Keratinocyte (primary cell): ENCODE measurements at regions not wholly inside any gene's neighbourhood (a gene's known extent, or its start where the extent isn't known, plus 50 kb on each side); places are given as distances from the start of the nearest gene placed in this dataset.

Experiments used
- DNase-seq: peaks from one replicate; pipeline ENCODE4 v3.0.0-alpha.2; 2011; ENCODE audit warnings: low read depth, missing footprints, low spot score
- FAIRE-seq: peaks from 2 replicates; lab custom pipeline; 2011; peaks lifted over from hg19 to GRCh38; lab: Jason Lieb, UNC
- H2AFZ ChIP-seq: 2 replicates; pipeline ENCODE4 v1.6.0; 2012; ENCODE audit warnings: low read length, control low read depth, inconsistent platforms; ENCODE audit not compliant: control insufficient read depth
- H3K27ac ChIP-seq: 2 replicates; pipeline ENCODE4 v1.5.1; 2011; ENCODE audit warnings: low read length; ENCODE audit not compliant: control insufficient read depth, insufficient read depth
- H3K27me3 ChIP-seq: 3 replicates; pipeline ENCODE4 v1.6.0; 2011; ENCODE audit warnings: low read length; ENCODE audit not compliant: control insufficient read depth, insufficient read depth; ENCODE audit errors: extremely low read depth
- H3K36me3 ChIP-seq, 2 experiments: 2 replicates in 1 of 2; 3 replicates in 1 of 2; pipeline ENCODE4 v1.5.1; 2011; ENCODE audit warnings: low read length in 2 of 2, mild to moderate bottlenecking in 1 of 2; ENCODE audit not compliant: control insufficient read depth in 2 of 2, insufficient read depth in 2 of 2; ENCODE audit errors: extremely low read depth in 1 of 2
- H3K4me1 ChIP-seq: 3 replicates; pipeline ENCODE4 v1.5.1; 2011; ENCODE audit warnings: low read length; ENCODE audit not compliant: control insufficient read depth, insufficient read depth; ENCODE audit errors: extremely low read depth
- H3K4me2 ChIP-seq: 3 replicates; pipeline ENCODE4 v1.6.0; 2011; ENCODE audit warnings: low read depth, low read length; ENCODE audit not compliant: control insufficient read depth, insufficient read depth; ENCODE audit errors: extremely low read depth
- H3K4me3 ChIP-seq, 3 experiments: fragments of 200-600 bp in 1 of 3; sonication (generic) in 1 of 3; 2 replicates in 2 of 3; 3 replicates in 1 of 3; pipeline ENCODE4 v1.5.1; 2011 to 2016; ENCODE audit warnings: low read length in 3 of 3, mild to moderate bottlenecking in 3 of 3, control low read depth in 2 of 3, inconsistent platforms in 1 of 3, low read depth in 1 of 3, mixed read lengths in 1 of 3, mixed run types in 1 of 3, moderate library complexity in 1 of 3; ENCODE audit not compliant: control insufficient read depth in 2 of 3, insufficient read depth in 2 of 3; ENCODE audit errors: extremely low read depth in 1 of 3
- H3K79me2 ChIP-seq: 2 replicates; pipeline ENCODE4 v1.6.0; 2012; ENCODE audit warnings: low read length; ENCODE audit not compliant: control insufficient read depth, insufficient read depth
- H3K9ac ChIP-seq: 3 replicates; pipeline ENCODE4 v1.6.0; 2011; ENCODE audit warnings: low read length; ENCODE audit not compliant: control insufficient read depth, insufficient read depth; ENCODE audit errors: extremely low read depth
- H3K9me1 ChIP-seq: 3 replicates; pipeline ENCODE4 v1.6.0; 2011; ENCODE audit warnings: low read length; ENCODE audit not compliant: control insufficient read depth, insufficient read depth; ENCODE audit errors: extremely low read depth
- H3K9me3 ChIP-seq: 2 replicates; pipeline ENCODE4 v1.5.1; 2012; ENCODE audit warnings: low read depth, low read length; ENCODE audit not compliant: control insufficient read depth
- H4K20me1 ChIP-seq: 3 replicates; pipeline ENCODE4 v1.6.0; 2011; ENCODE audit warnings: low read length; ENCODE audit not compliant: control insufficient read depth, insufficient read depth; ENCODE audit errors: extremely low read depth
- EZH2 ChIP-seq: IDR thresholded peaks from one replicate; pipeline ENCODE4 v1.6.1; 2012; ENCODE audit warnings: inconsistent platforms, mild to moderate bottlenecking, low read length, moderate library complexity
- dilution Hi-C: fragments of 300-500 bp; cut with MboI; formaldehyde crosslinking; loops from one replicate; pipeline ENCODE4 v1.7.0; 2020; ENCODE audit warnings: low sequenced_read_pairs; ENCODE audit not compliant: extremely low pct_ligation_motif_present
- TF ChIP-seq, protein P1 (sequence below), 3 experiments: IDR thresholded peaks in 1 of 3; conservative IDR thresholded peaks in 1 of 3; optimal IDR thresholded peaks in 1 of 3; 2 replicates in 2 of 3; 3 replicates in 1 of 3; pipeline versions ENCODE3 to v1.5.1; 2011; ENCODE audit warnings: low read length in 3 of 3, mild to moderate bottlenecking in 3 of 3, moderate library complexity in 2 of 3, control low read depth in 1 of 3, inconsistent platforms in 1 of 3; ENCODE audit not compliant: insufficient read depth in 2 of 3; ENCODE audit errors: extremely low read depth in 1 of 3

DNA sequence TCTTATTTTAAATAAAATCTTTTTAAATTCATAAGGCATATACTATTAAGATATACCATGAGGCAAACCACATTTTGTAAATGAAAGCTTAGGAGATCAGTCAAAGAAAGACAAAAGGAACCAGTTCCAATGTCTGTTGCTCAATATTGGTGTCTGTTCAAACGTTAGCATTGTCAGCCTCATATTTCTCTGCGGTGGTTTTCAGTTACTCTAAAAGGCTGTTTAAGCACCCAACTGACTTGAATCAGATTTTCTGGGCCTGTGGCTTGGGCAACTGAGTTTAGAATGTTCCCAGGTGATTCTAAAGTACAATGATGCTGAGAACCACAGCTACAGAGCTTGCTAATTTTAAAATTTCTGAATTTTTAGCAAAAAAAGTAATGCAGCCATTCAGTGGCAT is 166.3 kb upstream of the KIF2A start:
- dilution Hi-C loops = no loop called here
- no peaks in the 10 kb centered on the region for H3K9me3 ChIP-seq
- H2AFZ ChIP-seq = no peak overlapping the region
- no peak overlapping the region for H3K4me2 ChIP-seq
- no peaks in the 10 kb centered on the region for H4K20me1 ChIP-seq
- no peak overlapping the region for H3K27ac ChIP-seq
- H3K9ac ChIP-seq = no peak overlapping the region
- no peak for DNase-seq
- H3K27me3 ChIP-seq = no peaks in the 10 kb centered on the region
- TF ChIP-seq, protein P1, sequence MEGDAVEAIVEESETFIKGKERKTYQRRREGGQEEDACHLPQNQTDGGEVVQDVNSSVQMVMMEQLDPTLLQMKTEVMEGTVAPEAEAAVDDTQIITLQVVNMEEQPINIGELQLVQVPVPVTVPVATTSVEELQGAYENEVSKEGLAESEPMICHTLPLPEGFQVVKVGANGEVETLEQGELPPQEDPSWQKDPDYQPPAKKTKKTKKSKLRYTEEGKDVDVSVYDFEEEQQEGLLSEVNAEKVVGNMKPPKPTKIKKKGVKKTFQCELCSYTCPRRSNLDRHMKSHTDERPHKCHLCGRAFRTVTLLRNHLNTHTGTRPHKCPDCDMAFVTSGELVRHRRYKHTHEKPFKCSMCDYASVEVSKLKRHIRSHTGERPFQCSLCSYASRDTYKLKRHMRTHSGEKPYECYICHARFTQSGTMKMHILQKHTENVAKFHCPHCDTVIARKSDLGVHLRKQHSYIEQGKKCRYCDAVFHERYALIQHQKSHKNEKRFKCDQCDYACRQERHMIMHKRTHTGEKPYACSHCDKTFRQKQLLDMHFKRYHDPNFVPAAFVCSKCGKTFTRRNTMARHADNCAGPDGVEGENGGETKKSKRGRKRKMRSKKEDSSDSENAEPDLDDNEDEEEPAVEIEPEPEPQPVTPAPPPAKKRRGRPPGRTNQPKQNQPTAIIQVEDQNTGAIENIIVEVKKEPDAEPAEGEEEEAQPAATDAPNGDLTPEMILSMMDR (optimal IDR thresholded peaks at IDR 0.05 in 1 of 3, IDR thresholded peaks at IDR 0.05 in 1 of 3, conservative IDR thresholded peaks at IDR 0.05 in 1 of 3; ENCODE audit: extremely low read depth in 1 of 3, insufficient read depth in 2 of 3, low read length in 3 of 3) = no peak
- TF ChIP-seq EZH2 = no peak
- peaks cover 11% of the 10 kb centered on the region for H3K4me1 ChIP-seq
- no peak overlapping the region for H3K4me3 ChIP-seq
- H3K9me1 ChIP-seq = no peaks in the 10 kb centered on the region
- FAIRE-seq = no peak
- no peaks in the 10 kb centered on the region for H3K79me2 ChIP-seq
- no peaks in the 10 kb centered on the region for H3K36me3 ChIP-seq

DNA sequence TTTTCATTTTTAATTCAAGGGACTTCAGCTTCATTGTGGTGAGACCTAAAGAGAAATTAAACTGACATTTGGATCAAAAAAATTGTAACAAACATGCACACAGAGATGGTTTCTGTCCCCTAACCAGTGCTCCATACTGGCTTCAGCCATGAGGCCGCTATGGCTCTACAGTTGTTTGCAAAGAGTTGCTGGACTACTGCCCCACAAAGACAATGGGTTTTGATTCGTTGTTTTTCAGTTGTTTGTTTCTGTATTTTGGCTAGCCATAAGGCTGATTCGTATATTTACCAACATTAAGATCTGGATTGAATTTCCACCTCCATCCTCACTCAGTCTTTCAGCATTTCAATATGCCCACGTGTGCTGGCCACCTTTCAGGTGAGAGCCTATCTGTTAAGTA is 163.7 kb upstream of the KIF2A start:
- Histone ChIP-seq H3K4me1 (peaks cover 13% of the 10 kb centered on the region), H3K4me2 (no peak overlapping the region), H3K27ac (no peak overlapping the region), H3K36me3 (no peaks in the 10 kb centered on the region), H3K9ac (no peak overlapping the region), H3K9me3 (no peaks in the 10 kb centered on the region), H3K9me1 (no peaks in the 10 kb centered on the region), H2AFZ (no peak overlapping the region), H4K20me1 (no peaks in the 10 kb centered on the region), H3K79me2 (no peaks in the 10 kb centered on the region), H3K4me3 (no peak overlapping the region), H3K27me3 (no peaks in the 10 kb centered on the region)
- dilution Hi-C loops = no loop called here
- DNase-seq (no peak), FAIRE-seq (no peak)
- no peak for TF ChIP-seq EZH2
